IMR-90 (cell line): ENCODE measurements at regions not wholly inside any gene's neighbourhood (a gene's known extent, or its start where the extent isn't known, plus 50 kb on each side); places are given as distances from the start of the nearest gene placed in this dataset.

Experiments
- ATAC-seq: fragments of 200-7000 bp; cut with Tn5 transposase; 2 replicates; pipeline ENCODE4 v1.9.1; 2020; ENCODE audit warnings: low read depth, mild to moderate bottlenecking, moderate library complexity
- BruUV-seq: library from RNA; stranded (reverse); fragments of 400-500 nt; replicated peaks from 2 replicates; lab custom pipeline; 2021; lab: Mats Ljungman, UMichigan
- CTCF ChIA-PET: fragments of 300-600 bp; formaldehyde crosslinking; extraction: SDS; loops from one replicate; lab custom pipeline; 2021; ENCODE audit warnings: antibody characterized with exemption; lab: Yijun Ruan, JAX
- POLR2A ChIA-PET: fragments of 300-600 bp; sonication (Branson Sonifier 250); formaldehyde crosslinking; loops from one replicate; lab custom pipeline; 2022; ENCODE audit warnings: antibody characterized with exemption; ENCODE audit not compliant: unreplicated experiment; lab: Charles Lee
- DNase-seq: peaks from one replicate; pipeline ENCODE4 v3.0.0; 2013
- H2AFZ ChIP-seq: replicated peaks from 2 replicates; pipeline ENCODE3; 2013; ENCODE audit warnings: low read length, mild to moderate bottlenecking; ENCODE audit not compliant: poor library complexity
- H2AK5ac ChIP-seq: 2 replicates; pipeline ENCODE4 v1.6.1; 2013; ENCODE audit warnings: low read depth, low read length, inconsistent platforms
- H2AK9ac ChIP-seq: replicated peaks from 2 replicates; pipeline ENCODE3; 2013; ENCODE audit warnings: mild to moderate bottlenecking, low read depth, low read length, moderate library complexity; ENCODE audit not compliant: poor library complexity
- H2BK120ac ChIP-seq: 2 replicates; pipeline ENCODE4 v1.6.1; 2013; ENCODE audit warnings: low read depth, low read length, inconsistent platforms
- H2BK15ac ChIP-seq: 3 replicates; pipeline ENCODE4 v1.6.1; 2013; ENCODE audit warnings: low read depth, low read length, inconsistent platforms
- H2BK20ac ChIP-seq: 2 replicates; pipeline ENCODE4 v1.6.1; 2013; ENCODE audit warnings: low read depth, mild to moderate bottlenecking, inconsistent platforms, low read length, moderate library complexity
- H2BK5ac ChIP-seq: 2 replicates; pipeline ENCODE4 v1.6.1; 2013; ENCODE audit warnings: mild to moderate bottlenecking, low read depth, low read length, inconsistent platforms; ENCODE audit not compliant: poor library complexity, severe bottlenecking
- H3K14ac ChIP-seq: replicated peaks from 2 replicates; pipeline ENCODE4 v1.6.1; 2013; ENCODE audit warnings: low read depth, low read length, inconsistent platforms
- H3K18ac ChIP-seq: 2 replicates; pipeline ENCODE4 v1.6.1; 2013; ENCODE audit warnings: low read depth, low read length, control low read depth
- H3K23ac ChIP-seq: 2 replicates; pipeline ENCODE4 v1.6.1; 2013; ENCODE audit warnings: low read depth, low read length, inconsistent platforms
- H3K27ac ChIP-seq: 2 replicates; pipeline ENCODE4 v1.5.1; 2013; ENCODE audit warnings: mild to moderate bottlenecking, control low read depth, low read length; ENCODE audit not compliant: insufficient read depth
- H3K27me3 ChIP-seq: 2 replicates; pipeline ENCODE4 v1.6.1; 2013; ENCODE audit warnings: low read length; ENCODE audit not compliant: control insufficient read depth, insufficient read depth
- H3K36me3 ChIP-seq: 2 replicates; pipeline ENCODE4 v1.6.1; 2013; ENCODE audit warnings: low read length, mixed read lengths; ENCODE audit not compliant: control insufficient read depth, insufficient read depth
- H3K4ac ChIP-seq: 2 replicates; pipeline ENCODE4 v1.6.1; 2013; ENCODE audit warnings: low read depth, low read length, inconsistent platforms
- H3K4me1 ChIP-seq: 2 replicates; pipeline ENCODE4 v1.6.1; 2013; ENCODE audit warnings: low read length, mixed read lengths; ENCODE audit not compliant: control insufficient read depth, insufficient read depth
- H3K4me2 ChIP-seq: 2 replicates; pipeline ENCODE4 v1.6.1; 2013; ENCODE audit warnings: low read depth, mild to moderate bottlenecking, control low read depth, low read length, moderate library complexity
- H3K4me3 ChIP-seq: 2 replicates; pipeline ENCODE4 v1.5.1; 2013; ENCODE audit warnings: low read depth, mild to moderate bottlenecking, control low read depth, low read length, moderate library complexity; ENCODE audit not compliant: insufficient read depth
- H3K56ac ChIP-seq: 2 replicates; pipeline ENCODE4 v1.6.1; 2013; ENCODE audit warnings: low read length, inconsistent platforms; ENCODE audit not compliant: insufficient read depth; ENCODE audit errors: extremely low read depth
- H3K79me1 ChIP-seq, 2 experiments: 2 replicates each; pipeline ENCODE4 v1.6.1; 2013; ENCODE audit warnings: low read length in 2 of 2, inconsistent platforms in 1 of 2, low read depth in 1 of 2
- H3K9ac ChIP-seq: 2 replicates; pipeline ENCODE4 v1.6.1; 2013; ENCODE audit warnings: low read depth, low read length, control low read depth
- H3K9me1 ChIP-seq: 2 replicates; pipeline ENCODE4 v1.6.1; 2013; ENCODE audit warnings: low read length, inconsistent platforms; ENCODE audit not compliant: insufficient read depth
- H3K9me3 ChIP-seq: 2 replicates; pipeline ENCODE4 v1.6.1; 2013; ENCODE audit warnings: low read length; ENCODE audit not compliant: control insufficient read depth, insufficient read depth
- H4K20me1 ChIP-seq: 2 replicates; pipeline ENCODE4 v1.6.1; 2013; ENCODE audit warnings: low read length, inconsistent platforms; ENCODE audit not compliant: insufficient read depth
- H4K5ac ChIP-seq: 2 replicates; pipeline ENCODE4 v1.6.1; 2013; ENCODE audit warnings: mild to moderate bottlenecking, low read depth, low read length, control low read depth
- H4K8ac ChIP-seq, 2 experiments: 2 replicates each; pipeline ENCODE4 v1.6.1; 2013; ENCODE audit warnings: low read depth in 2 of 2, low read length in 2 of 2, control low read depth in 1 of 2, inconsistent platforms in 1 of 2
- H4K91ac ChIP-seq: 2 replicates; pipeline ENCODE4 v1.6.1; 2013; ENCODE audit warnings: low read depth, low read length, inconsistent platforms; ENCODE audit not compliant: insufficient read depth
- CEBPB ChIP-seq: IDR thresholded peaks from 2 replicates; pipeline ENCODE4 v1.6.1; 2012; ENCODE audit warnings: low read depth, low read length, improper control_type of control experiment
- MAFK ChIP-seq: IDR thresholded peaks from 2 replicates; pipeline ENCODE4 v1.6.1; 2012; ENCODE audit warnings: low read depth, low read length, improper control_type of control experiment
- MAZ ChIP-seq: IDR thresholded peaks from 2 replicates; pipeline ENCODE4 v1.6.1; 2012; ENCODE audit warnings: low read depth, mild to moderate bottlenecking, low read length, improper control_type of control experiment, moderate library complexity, borderline replicate concordance
- NFE2L2 ChIP-seq: fragments of 150-350 bp; IDR thresholded peaks from 2 replicates; pipeline ENCODE4 v1.6.1; 2016; ENCODE audit warnings: low read depth, mild to moderate bottlenecking, low read length
- RCOR1 ChIP-seq: IDR thresholded peaks from 2 replicates; pipeline ENCODE4 v1.6.1; 2012; ENCODE audit warnings: mild to moderate bottlenecking, low read length, improper control_type of control experiment; ENCODE audit not compliant: insufficient replicate concordance
- WGBS, 2 experiments: methylation state at CpG; one replicate each; pipeline versions ENCODE4 v1.1.5 to v1.1.7; 2013; ENCODE audit warnings: missing lambda C conversion rate in 2 of 2; ENCODE audit not compliant: insufficient read length in 1 of 2; ENCODE audit errors: extremely low coverage in 2 of 2; 5-methylcytosine and 5-hydroxymethylcytosine counted together
- dilution Hi-C: fragments of 300-500 bp; cut with HindIII; formaldehyde crosslinking; loops from one replicate; pipeline ENCODE4 v1.14.3; 2018; ENCODE audit warnings: low sequenced_read_pairs; ENCODE audit not compliant: unreplicated experiment
- in situ Hi-C: fragments of 300-500 bp; cut with MboI; formaldehyde crosslinking; loops from 3 replicates; pipeline ENCODE4 v1.14.3; 2019; ENCODE audit warnings: low sequenced_read_pairs, inconsistent platforms, mixed read lengths
- intact Hi-C: fragments of 100-400 bp; cut with micrococcal nuclease; formaldehyde crosslinking; loops from 2 replicates; pipeline ENCODE4 v1.10.0; 2022

GRCh38 chr17:51456942-51457341 is 196.6 kb downstream of the UTP18 start:
- Histone ChIP-seq H2AK5ac (no peak overlapping the region), H2BK15ac (no peak overlapping the region), H3K9ac (no peak overlapping the region), H4K8ac (no peak overlapping the region), H3K4me1 (no peaks in the 10 kb centered on the region), H3K9me1 (no peaks in the 10 kb centered on the region), H2BK5ac (no peak overlapping the region), H3K4me2 (no peak overlapping the region), H3K56ac (no peak overlapping the region), H2AFZ (no peak overlapping the region), H3K14ac (no peak overlapping the region), H3K9me3 (no peaks in the 10 kb centered on the region; the same call in 1 of the 2 replicates), H4K20me1 (no peaks in the 10 kb centered on the region), H3K27ac (no peak overlapping the region), H3K79me1 (no peaks in the 10 kb centered on the region), H2BK120ac (no peak overlapping the region), H3K23ac (no peak overlapping the region), H4K5ac (no peak overlapping the region), H3K18ac (no peak overlapping the region), H3K36me3 (no peaks in the 10 kb centered on the region), H2BK20ac (no peak overlapping the region), H2AK9ac (no peak overlapping the region), H3K4me3 (no peak overlapping the region), H3K4ac (no peak overlapping the region), H3K27me3 (no peaks in the 10 kb centered on the region), H4K91ac (no peak overlapping the region)
- no CpG with 5 or more reads among the region's 1 CpG for WGBS, 2 experiments
- DNase-seq (no peak), ATAC-seq (no peak)
- no peak for TF ChIP-seq RCOR1
- no peak for TF ChIP-seq CEBPB
- no peak for TF ChIP-seq MAFK
- no peak for TF ChIP-seq MAZ
- TF ChIP-seq NFE2L2 = no peak
- POLR2A ChIA-PET = no interaction called here
- in situ Hi-C loops = no loop called here
- CTCF ChIA-PET = no interaction called here
- dilution Hi-C loops = no loop called here
- no TSS peak for BruUV-seq
- intact Hi-C loops = no loop called here
